Mucosa of descending colon (tissue), 3 donors: ENCODE measurements at regions not wholly inside any gene's neighbourhood (a gene's known extent, or its start where the extent isn't known, plus 50 kb on each side); places are given as distances from the start of the nearest gene placed in this dataset.

Experiments
- ATAC-seq: fragments of 200-7000 bp; cut with Tn5 transposase; one replicate; pipeline ENCODE4 v1.9.1; 2020; ENCODE audit warnings: mild to moderate bottlenecking, moderate library complexity
- DNase-seq, 3 donors: peaks; one replicate each; pipeline ENCODE4 v3.0.0-alpha.2; 2020
- H3K36me3 ChIP-seq: fragments of 200-600 bp; one replicate; pipeline ENCODE4 v1.8.0; 2021; ENCODE audit warnings: low read depth, mild to moderate bottlenecking
- H3K4me1 ChIP-seq: fragments of 200-600 bp; one replicate; pipeline ENCODE4 v1.8.0; 2021; ENCODE audit warnings: low read depth, mild to moderate bottlenecking
- H3K4me3 ChIP-seq: fragments of 200-600 bp; one replicate; pipeline ENCODE4 v1.8.0; 2021; ENCODE audit warnings: mild to moderate bottlenecking
- H3K9me3 ChIP-seq: fragments of 200-600 bp; one replicate; pipeline ENCODE4 v1.8.0; 2021; ENCODE audit warnings: mild to moderate bottlenecking
- intact Hi-C, 2 donors: fragments of 100-400 bp; cut with DNase I in 1 of 2; cut with micrococcal nuclease in 1 of 2; formaldehyde crosslinking; loops; one replicate each; pipeline versions ENCODE4 v1.11.0 to v1.11.1; 2022; cut with DNase I, micrococcal nuclease
- TF ChIP-seq, protein P1 (sequence below): fragments of 200-600 bp; IDR thresholded peaks from one replicate; pipeline ENCODE4 v1.8.0; 2022; ENCODE audit warnings: antibody characterized with exemption, mild to moderate bottlenecking
- donor health status: DM: no; HTN: no; CAD: no; lungs with moderate emphysema.
- donor health status: DM: no; HTN: no; CAD: no.
- donor health status: DM: no; HTN: yes; CAD: no.

DNA sequence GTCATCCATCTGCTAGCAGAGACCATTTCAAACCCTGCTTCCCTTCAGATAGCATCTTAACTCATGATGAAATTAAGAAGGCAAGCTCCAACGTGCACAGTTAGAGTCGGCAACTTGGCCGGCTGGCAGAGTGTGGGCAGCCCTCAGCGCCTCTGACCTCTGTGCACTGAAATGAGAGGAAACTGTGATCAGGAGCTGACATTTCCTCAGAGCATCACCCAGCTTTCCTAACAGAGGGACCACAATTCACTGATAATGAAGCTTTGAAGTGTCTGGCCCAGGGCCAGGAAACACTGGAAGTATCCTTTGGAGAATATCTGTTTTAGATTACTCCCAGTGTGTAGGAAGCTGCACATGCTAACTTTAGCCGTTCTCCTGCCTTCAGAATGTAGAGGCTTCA lies 145.0 kb upstream of the ZC3H11B start:
- TF ChIP-seq, protein P1, sequence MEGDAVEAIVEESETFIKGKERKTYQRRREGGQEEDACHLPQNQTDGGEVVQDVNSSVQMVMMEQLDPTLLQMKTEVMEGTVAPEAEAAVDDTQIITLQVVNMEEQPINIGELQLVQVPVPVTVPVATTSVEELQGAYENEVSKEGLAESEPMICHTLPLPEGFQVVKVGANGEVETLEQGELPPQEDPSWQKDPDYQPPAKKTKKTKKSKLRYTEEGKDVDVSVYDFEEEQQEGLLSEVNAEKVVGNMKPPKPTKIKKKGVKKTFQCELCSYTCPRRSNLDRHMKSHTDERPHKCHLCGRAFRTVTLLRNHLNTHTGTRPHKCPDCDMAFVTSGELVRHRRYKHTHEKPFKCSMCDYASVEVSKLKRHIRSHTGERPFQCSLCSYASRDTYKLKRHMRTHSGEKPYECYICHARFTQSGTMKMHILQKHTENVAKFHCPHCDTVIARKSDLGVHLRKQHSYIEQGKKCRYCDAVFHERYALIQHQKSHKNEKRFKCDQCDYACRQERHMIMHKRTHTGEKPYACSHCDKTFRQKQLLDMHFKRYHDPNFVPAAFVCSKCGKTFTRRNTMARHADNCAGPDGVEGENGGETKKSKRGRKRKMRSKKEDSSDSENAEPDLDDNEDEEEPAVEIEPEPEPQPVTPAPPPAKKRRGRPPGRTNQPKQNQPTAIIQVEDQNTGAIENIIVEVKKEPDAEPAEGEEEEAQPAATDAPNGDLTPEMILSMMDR: no peak
- H3K4me1 ChIP-seq: no peaks in the 10 kb centered on the region
- no peak for DNase-seq
- H3K4me3 ChIP-seq: no peak overlapping the region
- H3K9me3 ChIP-seq: no peaks in the 10 kb centered on the region
- intact Hi-C loops: no loop called here
- no peak for ATAC-seq
- no peaks in the 10 kb centered on the region for H3K36me3 ChIP-seq

GRCh38 chr1:219755234-219755633 lies 142.3 kb upstream of the ZC3H11B start:
- intact Hi-C loops: no loop called here
- TF ChIP-seq, protein P1: no peak
- Histone ChIP-seq H3K36me3 (no peaks in the 10 kb centered on the region), H3K9me3 (no peaks in the 10 kb centered on the region), H3K4me3 (no peak overlapping the region), H3K4me1 (no peaks in the 10 kb centered on the region)
- DNase-seq (no peak), ATAC-seq (no peak)

- Histone ChIP-seq H3K4me1 (no peaks in the 10 kb centered on the region), H3K4me3 (no peak overlapping the region), H3K9me3 (no peaks in the 10 kb centered on the region), H3K36me3 (no peaks in the 10 kb centered on the region)
- ATAC-seq (no peak), DNase-seq (no peak)
- intact Hi-C loops: no loop called here
- TF ChIP-seq, protein P1: no peak
Measured at GRCh38 chr1:219754767-219755166, 141.9 kb upstream of the ZC3H11B start.

- no peaks in the 10 kb centered on the region for H3K9me3 ChIP-seq
- H3K4me1 ChIP-seq: no peaks in the 10 kb centered on the region
- ATAC-seq (no peak), DNase-seq (no peak)
- TF ChIP-seq, protein P1: no peak
- intact Hi-C loops: no loop called here
- H3K36me3 ChIP-seq: no peaks in the 10 kb centered on the region
- no peak overlapping the region for H3K4me3 ChIP-seq
Measured at GRCh38 chr1:219753914-219754313, 141.0 kb upstream of the ZC3H11B start.

DNA sequence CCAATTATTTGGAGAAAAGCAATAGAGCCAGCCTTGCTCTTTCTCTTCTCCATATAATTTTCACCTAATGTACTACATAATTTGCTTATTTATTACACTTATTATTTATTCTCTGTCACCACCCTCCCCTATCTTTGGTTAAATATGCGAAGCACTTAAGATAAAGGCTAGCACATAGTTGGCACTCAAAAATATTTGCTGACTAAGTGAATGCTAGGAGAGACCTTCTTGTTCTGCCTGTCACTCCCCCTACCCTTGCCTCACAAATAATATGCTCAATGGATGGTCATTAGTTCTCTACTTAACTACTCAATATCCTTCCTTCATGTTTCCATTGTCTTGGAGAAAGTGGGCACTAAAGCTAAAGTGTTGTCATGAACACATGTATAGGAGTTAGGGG lies 139.7 kb upstream of the ZC3H11B start:
- Histone ChIP-seq H3K4me3 (no peak overlapping the region), H3K9me3 (no peaks in the 10 kb centered on the region), H3K4me1 (no peaks in the 10 kb centered on the region), H3K36me3 (no peaks in the 10 kb centered on the region)
- DNase-seq: no peak
- TF ChIP-seq, protein P1: no peak
- intact Hi-C loops: no loop called here
- ATAC-seq: no peak

- DNase-seq: no peak
- intact Hi-C loops: no loop called here
Measured at GRCh38 chr1:219751870-219752507, 139.1 kb upstream of the ZC3H11B start.

More at GRCh38 chr1:219751870-219752507, 139.1 kb upstream of the ZC3H11B start:
- TF ChIP-seq, protein P1: no peak
- Histone ChIP-seq H3K4me1 (no peaks in the 10 kb centered on the region), H3K4me3 (no peak overlapping the region), H3K36me3 (no peaks in the 10 kb centered on the region), H3K9me3 (no peaks in the 10 kb centered on the region)
- no peak for ATAC-seq
